ENCODE measurements at regions not wholly inside any gene's neighbourhood (a gene's known extent, or its start where the extent isn't known, plus 50 kb on each side); places are given as distances from the start of the nearest gene placed in this dataset.

- TF ChIP-seq CTCF (conservative IDR thresholded peaks at IDR 0.05; ENCODE audit: low read depth in 2 of 2) (no peak), ZNF114 (CRISPR knock-in tag; IDR thresholded peaks at IDR 0.05) (no peak), ETS1 (IDR thresholded peaks at IDR 0.05) (no peak), STAT1 (IDR thresholded peaks at IDR 0.05; ENCODE audit: unreplicated experiment) (no peak), POLR2AphosphoS5 (IDR thresholded peaks at IDR 0.05; ENCODE audit: low read depth) (no peak), REST (IDR thresholded peaks at IDR 0.05; ENCODE audit: unreplicated experiment) (no peak), EZH2phosphoT487 (IDR thresholded peaks at IDR 0.05; ENCODE audit: unreplicated experiment) (no peak)
Observed at GRCh38 chr10:130567436-130567835, 431.2 kb downstream of the GLRX3 start (continued).

GRCh38 chr10:130568246-130568645, 432.1 kb downstream of the GLRX3 start:
- H3K4me1 Mint-ChIP-seq, result no peaks in the 10 kb centered on the region
- no peak for TF ChIP-seq EZH2phosphoT487 (IDR thresholded peaks at IDR 0.05; ENCODE audit: unreplicated experiment)
- TF ChIP-seq ZNF331 (CRISPR knock-in tag; IDR thresholded peaks at IDR 0.05; ENCODE audit: low read depth), result no peak
- no peak for TF ChIP-seq JUNB (IDR thresholded peaks at IDR 0.05; ENCODE audit: unreplicated experiment)
- TF ChIP-seq ETS1 (IDR thresholded peaks at IDR 0.05), result no peak
- no peak for TF ChIP-seq EZH2 (IDR thresholded peaks at IDR 0.05; ENCODE audit: low read depth, unreplicated experiment)
- TF ChIP-seq STAT1 (IDR thresholded peaks at IDR 0.05; ENCODE audit: unreplicated experiment), result no peak
- TF ChIP-seq ZNF462 (CRISPR knock-in tag; IDR thresholded peaks at IDR 0.05), result no peak
- no peak for TF ChIP-seq ZNF114 (CRISPR knock-in tag; IDR thresholded peaks at IDR 0.05)
- no peak for TF ChIP-seq CREB1 (CRISPR knock-in tag; IDR thresholded peaks at IDR 0.05; ENCODE audit: low read depth)

More at GRCh38 chr10:130568246-130568645, 432.1 kb downstream of the GLRX3 start:
- Histone ChIP-seq H3F3A (replicated peaks; ENCODE audit: low read depth) (no peaks in the 10 kb centered on the region), H3K4me2 (no peak overlapping the region), H3K4me1 (ENCODE audit: insufficient read depth) (no peaks in the 10 kb centered on the region), H3K27ac (ENCODE audit: low read depth) (no peak overlapping the region), H3K27me3 (ENCODE audit: insufficient read depth) (no peaks in the 10 kb centered on the region), H3K79me2 (replicated peaks; ENCODE audit: insufficient read depth) (no peaks in the 10 kb centered on the region), H2AFZ (no peak overlapping the region), H3K36me3 (ENCODE audit: insufficient read depth) (no peaks in the 10 kb centered on the region), H3K4me3 (no peak overlapping the region), H4K20me1 (replicated peaks; ENCODE audit: insufficient read depth) (no peaks in the 10 kb centered on the region), H3K9me2 (ENCODE audit: insufficient read depth) (no peaks in the 10 kb centered on the region)
- DNase-seq (ENCODE audit: low spot score) (no peak), ATAC-seq (no peak)
- Mint-ChIP-seq H3K27ac (no peak overlapping the region), H3K36me3 (ENCODE audit: low read depth) (peaks cover 55% of the 10 kb centered on the region), H3K4me3 (no peak overlapping the region), H3K27me3 (ENCODE audit: insufficient read depth, low read depth, poor library complexity) (peaks cover 9% of the 10 kb centered on the region), H3K9me3 (peaks cover 90% of the 10 kb centered on the region)

Measured in GM23338 (cell line).